Testis (tissue), 2 donors: ENCODE measurements at regions not wholly inside any gene's neighbourhood (a gene's known extent, or its start where the extent isn't known, plus 50 kb on each side); places are given as distances from the start of the nearest gene placed in this dataset.

Source experiments
- DNase-seq: peaks from one replicate; pipeline ENCODE4 v3.0.0-alpha.2; 2019
- H3K27ac ChIP-seq, 2 donors: fragments of 200-600 bp; sonication (generic); one replicate each; pipeline ENCODE4 v1.5.1; 2019
- H3K27me3 ChIP-seq: fragments of 200-600 bp; sonication (generic); one replicate; pipeline ENCODE4 v1.5.1; 2019
- H3K36me3 ChIP-seq: fragments of 200-600 bp; sonication (generic); one replicate; pipeline ENCODE4 v1.5.1; 2017; ENCODE audit warnings: low read depth; ENCODE audit errors: missing control alignments
- H3K4me1 ChIP-seq: fragments of 200-600 bp; sonication (generic); one replicate; pipeline ENCODE4 v1.5.1; 2019
- H3K4me3 ChIP-seq, 2 donors: fragments of 200-600 bp; sonication (generic); one replicate each; pipeline ENCODE4 v1.5.1; 2017 to 2019
- H3K9me3 ChIP-seq: fragments of 200-600 bp; sonication (generic); one replicate; pipeline ENCODE4 v1.5.1; 2017
- POLR2A ChIP-seq: fragments of 450-650 bp; IDR thresholded peaks from one replicate; pipeline ENCODE4 v1.6.1; 2017; ENCODE audit warnings: antibody characterized with exemption, mild to moderate bottlenecking, moderate library complexity
- WGBS, 2 donors: methylation state at CpG; one replicate each; pipeline ENCODE4 v1.1.5; 2018; 5-methylcytosine and 5-hydroxymethylcytosine counted together
- intact Hi-C: fragments of 100-400 bp; cut with DNase I; formaldehyde crosslinking; loops from one replicate; pipeline ENCODE4 v1.15.1; 2023; ENCODE audit warnings: low total_unique reads
- TF ChIP-seq, protein P1 (sequence below), 3 experiments: fragments of 450-650 bp in 2 of 3; fragments of 200-600 bp in 1 of 3; sonication (generic) in 1 of 3; IDR thresholded peaks; one replicate each; pipeline ENCODE4 v1.5.1; 2016 to 2019; ENCODE audit warnings: antibody characterized with exemption in 3 of 3, mild to moderate bottlenecking in 2 of 3, moderate library complexity in 1 of 3

DNA sequence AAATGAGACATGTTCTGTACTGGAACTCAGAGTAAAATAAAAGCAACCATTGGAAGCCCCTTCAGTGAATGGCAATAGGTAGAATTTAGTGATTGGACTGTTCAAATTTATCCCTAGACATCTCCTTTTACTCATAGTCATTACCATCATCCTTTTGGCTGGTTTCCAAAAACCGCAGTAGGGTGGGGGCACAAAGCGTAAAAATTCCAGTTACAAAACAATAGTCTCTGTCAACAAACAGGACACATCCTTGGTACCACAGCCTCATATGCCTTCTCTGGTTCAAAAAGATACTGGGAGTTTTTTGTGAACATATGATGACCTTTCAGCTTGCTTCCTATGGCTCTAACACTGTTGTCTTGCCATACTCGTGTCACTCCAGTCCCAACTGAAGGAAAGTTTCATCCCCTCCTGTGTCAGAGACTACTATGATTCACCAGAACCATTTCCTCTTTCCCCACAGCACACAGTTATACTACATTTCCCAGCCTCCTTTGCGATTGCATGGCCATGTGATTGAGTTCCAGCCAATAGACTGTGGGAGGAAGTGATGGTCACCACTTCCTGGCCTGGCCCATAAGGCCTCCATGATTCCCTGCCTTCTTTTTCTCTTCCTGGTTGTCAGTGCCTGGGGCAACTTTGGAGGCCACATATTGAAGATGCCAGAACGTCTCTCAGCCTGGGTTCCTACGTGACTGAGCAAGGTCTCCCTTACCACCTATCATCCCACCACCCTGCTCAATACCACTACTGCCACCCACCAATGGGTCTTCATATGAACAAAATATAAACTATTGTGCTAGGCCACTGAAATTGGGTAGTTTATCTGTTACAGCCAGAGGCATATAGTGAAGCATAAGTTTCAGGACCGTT is 162.4 kb downstream of the ID4 start:
- WGBS, 2 donors = 71 to 72% methylated on average over 7 of the region's 7 CpGs

DNA sequence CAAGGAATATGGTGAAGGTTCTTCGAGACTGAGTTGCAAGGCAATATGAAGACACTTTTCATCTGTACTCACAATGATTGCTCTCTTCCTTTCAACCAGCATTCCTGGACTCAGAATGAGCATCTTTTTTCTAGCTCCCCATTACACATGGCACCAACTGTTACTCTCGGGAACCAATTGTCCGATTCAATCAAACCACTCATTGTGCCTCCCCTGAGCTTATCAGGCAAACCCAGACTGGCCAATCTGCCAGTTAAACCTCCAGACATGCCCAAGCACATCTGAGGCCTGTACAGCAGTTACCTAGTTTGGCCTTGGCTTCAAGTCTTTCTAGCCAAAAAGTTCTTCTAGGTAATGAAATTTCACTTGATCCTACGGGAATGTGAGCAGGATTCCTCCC is 164.1 kb downstream of the ID4 start:
- Histone ChIP-seq H3K27ac (no peak overlapping the region), H3K9me3 (no peaks in the 10 kb centered on the region), H3K4me3 (no peak overlapping the region), H3K4me1 (no peaks in the 10 kb centered on the region), H3K27me3 (no peaks in the 10 kb centered on the region), H3K36me3 (no peaks in the 10 kb centered on the region)
- TF ChIP-seq, protein P1, sequence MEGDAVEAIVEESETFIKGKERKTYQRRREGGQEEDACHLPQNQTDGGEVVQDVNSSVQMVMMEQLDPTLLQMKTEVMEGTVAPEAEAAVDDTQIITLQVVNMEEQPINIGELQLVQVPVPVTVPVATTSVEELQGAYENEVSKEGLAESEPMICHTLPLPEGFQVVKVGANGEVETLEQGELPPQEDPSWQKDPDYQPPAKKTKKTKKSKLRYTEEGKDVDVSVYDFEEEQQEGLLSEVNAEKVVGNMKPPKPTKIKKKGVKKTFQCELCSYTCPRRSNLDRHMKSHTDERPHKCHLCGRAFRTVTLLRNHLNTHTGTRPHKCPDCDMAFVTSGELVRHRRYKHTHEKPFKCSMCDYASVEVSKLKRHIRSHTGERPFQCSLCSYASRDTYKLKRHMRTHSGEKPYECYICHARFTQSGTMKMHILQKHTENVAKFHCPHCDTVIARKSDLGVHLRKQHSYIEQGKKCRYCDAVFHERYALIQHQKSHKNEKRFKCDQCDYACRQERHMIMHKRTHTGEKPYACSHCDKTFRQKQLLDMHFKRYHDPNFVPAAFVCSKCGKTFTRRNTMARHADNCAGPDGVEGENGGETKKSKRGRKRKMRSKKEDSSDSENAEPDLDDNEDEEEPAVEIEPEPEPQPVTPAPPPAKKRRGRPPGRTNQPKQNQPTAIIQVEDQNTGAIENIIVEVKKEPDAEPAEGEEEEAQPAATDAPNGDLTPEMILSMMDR (IDR thresholded peaks at IDR 0.05) = no peak
- no peak for TF ChIP-seq POLR2A
- DNase-seq = no peak
- WGBS, 2 donors = 90 to 92% methylated on average over 4 of the region's 4 CpGs
- intact Hi-C loops = no loop called here

More for the DNA sequence above, 162.4 kb downstream of the ID4 start:
- Histone ChIP-seq H3K4me3 (no peak overlapping the region), H3K4me1 (no peaks in the 10 kb centered on the region), H3K9me3 (no peaks in the 10 kb centered on the region), H3K27ac (no peak overlapping the region), H3K36me3 (no peaks in the 10 kb centered on the region), H3K27me3 (no peaks in the 10 kb centered on the region)
- no peak for TF ChIP-seq POLR2A
- TF ChIP-seq, protein P1 (IDR thresholded peaks at IDR 0.05) = no peak
- intact Hi-C loops = no loop called here
- DNase-seq = peak; percentile 75

DNA sequence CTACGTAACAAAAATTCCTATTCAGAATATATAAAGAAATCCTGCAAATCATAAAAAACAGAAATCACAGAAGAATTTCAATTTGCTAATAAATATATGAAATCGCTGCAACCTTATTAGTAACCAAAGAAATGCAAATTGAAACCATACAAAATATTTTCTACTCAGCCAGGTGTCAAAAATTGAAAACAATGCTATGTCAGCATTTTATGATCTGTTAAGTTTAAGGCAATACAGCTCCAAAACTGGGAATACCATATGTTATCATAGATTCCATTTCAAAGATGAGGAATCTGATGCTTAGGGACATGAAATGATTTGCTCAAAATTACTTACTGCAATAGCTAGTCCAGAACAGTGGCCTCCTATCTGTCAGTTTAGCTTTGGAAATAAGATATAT is 168.9 kb downstream of the ID4 start:
- Histone ChIP-seq H3K36me3 (no peaks in the 10 kb centered on the region), H3K4me1 (no peaks in the 10 kb centered on the region), H3K9me3 (no peaks in the 10 kb centered on the region), H3K27ac (no peak overlapping the region), H3K27me3 (no peaks in the 10 kb centered on the region), H3K4me3 (no peak overlapping the region)
- WGBS, 2 donors = 81 to 92% methylated on average over 2 of the region's 2 CpGs
- DNase-seq = no peak
- intact Hi-C loops = no loop called here
- TF ChIP-seq, protein P1 (IDR thresholded peaks at IDR 0.05) = no peak
- no peak for TF ChIP-seq POLR2A

DNA sequence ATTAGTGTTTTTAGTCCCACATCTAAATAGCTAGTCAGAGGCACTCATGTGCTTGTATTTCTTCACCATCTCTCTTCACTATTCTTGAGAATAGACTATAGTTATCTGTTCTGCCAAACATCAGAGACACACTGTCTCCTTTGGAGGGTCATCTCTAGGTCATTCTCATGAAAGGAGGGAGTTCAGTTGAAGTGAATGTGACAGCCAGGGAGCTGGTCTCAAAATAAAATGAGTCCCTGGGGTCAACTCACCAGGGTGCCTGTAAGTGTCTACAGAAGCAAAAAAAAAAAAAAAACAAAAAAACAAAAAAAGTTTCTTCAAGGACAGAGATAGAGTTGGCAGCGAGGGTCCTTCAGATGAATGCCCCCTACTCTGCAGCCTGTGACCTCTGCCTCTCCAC is 171.0 kb downstream of the ID4 start:
- no peaks in the 10 kb centered on the region for H3K4me1 ChIP-seq
- no peak overlapping the region for H3K27ac ChIP-seq
- no peaks in the 10 kb centered on the region for H3K9me3 ChIP-seq
- no peak for TF ChIP-seq POLR2A
- TF ChIP-seq, protein P1 (IDR thresholded peaks at IDR 0.05) = no peak
- no peak overlapping the region for H3K4me3 ChIP-seq
- intact Hi-C loops = no loop called here
- no peaks in the 10 kb centered on the region for H3K27me3 ChIP-seq
- no peak for DNase-seq
- H3K36me3 ChIP-seq = no peaks in the 10 kb centered on the region
- WGBS, 2 donors = 31 to 38% methylated on average over 1 of the region's 1 CpG
